Neural progenitor cell (in vitro differentiated cells): ENCODE measurements at regions not wholly inside any gene's neighbourhood (a gene's known extent, or its start where the extent isn't known, plus 50 kb on each side); places are given as distances from the start of the nearest gene placed in this dataset.
A peak's percentile ranks its signal among the peaks of the same experiment; 100 is the strongest.

Experiments
- DNase-seq: peaks from one replicate; pipeline ENCODE4 v3.0.0-alpha.2; 2016; ENCODE audit warnings: low spot score
- H2AFZ ChIP-seq: fragments of 200-600 bp; sonication (generic); replicated peaks from 2 replicates; pipeline ENCODE4 v1.6.1; 2016; ENCODE audit warnings: antibody characterized with exemption
- H3F3A ChIP-seq: fragments of 200-600 bp; sonication (generic); 2 replicates; pipeline ENCODE4 v1.6.1; 2016; ENCODE audit warnings: antibody characterized with exemption, low read depth
- H3K27ac ChIP-seq: fragments of 200-600 bp; sonication (generic); 2 replicates; pipeline ENCODE4 v1.5.1; 2016; ENCODE audit warnings: mild to moderate bottlenecking
- H3K27me3 ChIP-seq: fragments of 200-600 bp; sonication (generic); 2 replicates; pipeline ENCODE4 v1.6.1; 2016; ENCODE audit warnings: mild to moderate bottlenecking, moderate library complexity
- H3K36me3 ChIP-seq: fragments of 200-600 bp; sonication (generic); 2 replicates; pipeline ENCODE4 v1.5.1; 2016
- H3K4me1 ChIP-seq: fragments of 200-600 bp; sonication (generic); 2 replicates; pipeline ENCODE4 v1.6.1; 2016; ENCODE audit warnings: mixed run types
- H3K4me2 ChIP-seq: fragments of 200-600 bp; sonication (generic); 2 replicates; pipeline ENCODE4 v1.6.1; 2016
- H3K4me3 ChIP-seq: fragments of 200-600 bp; sonication (generic); 2 replicates; pipeline ENCODE4 v1.5.1; 2016
- H3K79me2 ChIP-seq: fragments of 200-600 bp; sonication (generic); 2 replicates; pipeline ENCODE4 v1.6.1; 2016; ENCODE audit warnings: low read depth
- H3K9ac ChIP-seq: fragments of 200-600 bp; sonication (generic); 2 replicates; pipeline ENCODE4 v1.6.1; 2016
- H3K9me3 ChIP-seq: fragments of 200-600 bp; sonication (generic); 2 replicates; pipeline ENCODE4 v1.5.1; 2016; ENCODE audit warnings: low read depth
- H4K20me1 ChIP-seq: fragments of 200-600 bp; sonication (generic); 2 replicates; pipeline ENCODE4 v1.6.1; 2016; ENCODE audit warnings: low read depth
- H3K27ac Mint-ChIP-seq: 3 replicates; pipeline ENCODE4 v1.8.0; 2021; ENCODE audit warnings: mixed read lengths
- H3K27me3 Mint-ChIP-seq: 2 replicates; pipeline ENCODE4 v1.8.0; 2022; ENCODE audit warnings: low read depth, mild to moderate bottlenecking, inconsistent platforms, moderate library complexity, mixed read lengths; ENCODE audit not compliant: insufficient read depth
- H3K36me3 Mint-ChIP-seq: 3 replicates; pipeline ENCODE4 v1.8.0; 2021; ENCODE audit warnings: mixed read lengths
- H3K4me1 Mint-ChIP-seq: 3 replicates; pipeline ENCODE4 v1.8.0; 2021; ENCODE audit warnings: mixed read lengths
- H3K4me3 Mint-ChIP-seq: 3 replicates; pipeline ENCODE4 v1.8.0; 2021; ENCODE audit warnings: mild to moderate bottlenecking, moderate library complexity, mixed read lengths
- H3K9me3 Mint-ChIP-seq: 3 replicates; pipeline ENCODE4 v1.8.0; 2020; ENCODE audit warnings: mixed read lengths
- CTCF ChIP-seq: fragments of 200-600 bp; sonication (generic); IDR thresholded peaks from 2 replicates; pipeline ENCODE4 v1.5.1; 2017; ENCODE audit warnings: antibody characterized with exemption, mild to moderate bottlenecking
- EZH2 ChIP-seq: fragments of 200-600 bp; sonication (generic); IDR thresholded peaks from 2 replicates; pipeline ENCODE4 v1.6.1; 2017; ENCODE audit warnings: antibody characterized with exemption, mild to moderate bottlenecking, moderate library complexity
- EZH2phosphoT487 ChIP-seq: fragments of 200-600 bp; sonication (generic); IDR thresholded peaks from 2 replicates; pipeline ENCODE4 v1.6.1; 2017; ENCODE audit warnings: antibody characterized with exemption

DNA sequence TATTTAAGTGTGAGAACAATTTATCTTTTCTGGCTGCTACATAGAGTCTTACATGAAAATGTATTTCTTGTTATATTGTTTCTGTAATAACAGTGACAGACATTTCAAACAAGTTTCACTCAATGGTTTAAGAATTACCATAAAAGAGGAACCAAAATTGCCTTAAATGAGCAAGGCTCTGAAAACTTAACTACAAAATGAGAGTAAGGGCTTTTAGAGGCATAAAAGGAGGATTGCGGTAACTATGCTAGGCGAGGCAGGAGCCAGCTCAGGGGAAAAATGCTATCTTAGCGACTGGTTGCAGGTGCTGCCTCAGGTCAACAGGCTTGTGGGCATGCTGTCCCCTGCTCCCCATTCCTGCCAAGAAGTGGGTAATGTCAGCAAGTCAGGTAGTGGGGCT is 81.7 kb upstream of the MSI2 start:
- peaks cover 2% of the 10 kb centered on the region for H3K9me3 Mint-ChIP-seq
- Histone ChIP-seq H3K79me2 (no peaks in the 10 kb centered on the region), H3K27ac (no peak overlapping the region), H3K36me3 (no peaks in the 10 kb centered on the region), H3K4me3 (no peak overlapping the region), H3K9ac (no peak overlapping the region), H3K9me3 (no peaks in the 10 kb centered on the region), H3K27me3 (no peaks in the 10 kb centered on the region), H2AFZ (no peak overlapping the region), H4K20me1 (no peaks in the 10 kb centered on the region), H3K4me2 (no peak overlapping the region), H3F3A (no peaks in the 10 kb centered on the region), H3K4me1 (no peaks in the 10 kb centered on the region)
- no peak for DNase-seq
- peaks cover 10% of the 10 kb centered on the region for H3K27me3 Mint-ChIP-seq
- no peak overlapping the region for H3K4me3 Mint-ChIP-seq
- H3K27ac Mint-ChIP-seq: no peak overlapping the region
- no peaks in the 10 kb centered on the region for H3K36me3 Mint-ChIP-seq
- no peaks in the 10 kb centered on the region for H3K4me1 Mint-ChIP-seq
- TF ChIP-seq EZH2: no peak
- no peak for TF ChIP-seq EZH2phosphoT487
- no peak for TF ChIP-seq CTCF

DNA sequence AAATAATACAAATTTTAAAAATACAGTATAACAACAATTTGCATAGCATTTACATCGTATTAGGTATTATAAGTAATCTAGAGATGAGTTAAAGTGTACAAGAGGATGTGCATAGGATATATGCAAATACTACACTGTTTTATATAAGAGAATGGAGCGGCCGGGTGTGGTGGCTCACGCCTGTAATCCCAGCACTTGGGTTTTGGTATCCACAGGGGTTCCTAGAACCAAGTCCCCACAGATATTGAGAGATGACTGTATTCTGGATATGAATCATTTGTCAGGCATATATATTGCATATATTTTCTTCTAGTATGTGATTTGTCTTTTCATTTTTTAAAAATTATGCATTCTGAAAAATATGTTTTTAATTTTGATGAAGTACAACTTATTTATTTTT is 77.5 kb upstream of the MSI2 start:
- H3K27me3 ChIP-seq: no peaks in the 10 kb centered on the region
- no peaks in the 10 kb centered on the region for H3K36me3 ChIP-seq
- H3K4me1 ChIP-seq: no peaks in the 10 kb centered on the region
- H3K4me3 Mint-ChIP-seq: no peak overlapping the region
- H3K9ac ChIP-seq: no peak overlapping the region
- no peaks in the 10 kb centered on the region for H3K36me3 Mint-ChIP-seq
- peaks cover 4% of the 10 kb centered on the region for H3K9me3 Mint-ChIP-seq
- no peaks in the 10 kb centered on the region for H4K20me1 ChIP-seq
- H3K27ac Mint-ChIP-seq: no peak overlapping the region
- no peak overlapping the region for H2AFZ ChIP-seq
- no peak overlapping the region for H3K4me3 ChIP-seq
- no peak overlapping the region for H3K4me2 ChIP-seq
- H3K27ac ChIP-seq: no peak overlapping the region
- H3K79me2 ChIP-seq: no peaks in the 10 kb centered on the region
- no peak for TF ChIP-seq EZH2phosphoT487
- no peak for TF ChIP-seq EZH2
- TF ChIP-seq CTCF: no peak
- no peaks in the 10 kb centered on the region for H3K9me3 ChIP-seq
- no peak for DNase-seq
- peaks cover 6% of the 10 kb centered on the region for H3K27me3 Mint-ChIP-seq
- no peaks in the 10 kb centered on the region for H3K4me1 Mint-ChIP-seq
- no peaks in the 10 kb centered on the region for H3F3A ChIP-seq

DNA sequence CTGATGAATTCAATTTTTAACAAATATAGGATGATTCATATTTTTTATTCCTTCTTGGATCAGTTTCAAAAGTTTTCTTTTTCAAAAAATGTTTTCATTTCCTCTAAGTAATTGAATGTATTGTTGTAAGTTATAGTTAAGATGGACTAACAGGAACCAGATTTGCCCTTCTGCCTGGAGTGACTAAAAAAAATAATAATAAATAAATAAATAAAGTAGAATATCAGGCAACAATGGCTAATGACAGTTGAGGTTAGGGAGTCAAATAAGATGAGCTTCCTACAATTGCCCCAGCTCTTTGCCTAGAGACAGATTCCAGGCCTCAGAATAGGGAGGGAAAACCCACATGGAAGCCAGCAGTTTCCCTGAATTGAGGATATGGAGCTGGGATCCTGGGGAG is 73.7 kb upstream of the MSI2 start:
- peaks cover 4% of the 10 kb centered on the region for H3K9me3 Mint-ChIP-seq
- TF ChIP-seq EZH2: no peak
- TF ChIP-seq EZH2phosphoT487: no peak
- TF ChIP-seq CTCF: no peak
- Histone ChIP-seq H3K36me3 (no peaks in the 10 kb centered on the region), H3K9me3 (no peaks in the 10 kb centered on the region), H3K79me2 (no peaks in the 10 kb centered on the region), H3K4me2 (no peak overlapping the region), H3K27me3 (no peaks in the 10 kb centered on the region), H2AFZ (peak overlapping the region; percentile 72), H3K4me3 (no peak overlapping the region), H3K4me1 (peaks cover 4% of the 10 kb centered on the region), H3F3A (no peaks in the 10 kb centered on the region), H4K20me1 (no peaks in the 10 kb centered on the region), H3K27ac (no peak overlapping the region), H3K9ac (no peak overlapping the region)
- H3K27me3 Mint-ChIP-seq: peaks cover 6% of the 10 kb centered on the region
- H3K4me1 Mint-ChIP-seq: peaks cover 3% of the 10 kb centered on the region
- no peak overlapping the region for H3K4me3 Mint-ChIP-seq
- no peak for DNase-seq
- H3K27ac Mint-ChIP-seq: no peak overlapping the region
- no peaks in the 10 kb centered on the region for H3K36me3 Mint-ChIP-seq
